ENCODE measurements at regions not wholly inside any gene's neighbourhood (a gene's known extent, or its start where the extent isn't known, plus 50 kb on each side); places are given as distances from the start of the nearest gene placed in this dataset.

GRCh38 chr20:24798930-24799705 lies 150.0 kb upstream of the CST7 start:
- H3K4me3 Mint-ChIP-seq, result no peak overlapping the region
- no peak overlapping the region for H3K27ac ChIP-seq (ENCODE audit: low read depth in 1 of 2, low read length in 2 of 2)

DNA sequence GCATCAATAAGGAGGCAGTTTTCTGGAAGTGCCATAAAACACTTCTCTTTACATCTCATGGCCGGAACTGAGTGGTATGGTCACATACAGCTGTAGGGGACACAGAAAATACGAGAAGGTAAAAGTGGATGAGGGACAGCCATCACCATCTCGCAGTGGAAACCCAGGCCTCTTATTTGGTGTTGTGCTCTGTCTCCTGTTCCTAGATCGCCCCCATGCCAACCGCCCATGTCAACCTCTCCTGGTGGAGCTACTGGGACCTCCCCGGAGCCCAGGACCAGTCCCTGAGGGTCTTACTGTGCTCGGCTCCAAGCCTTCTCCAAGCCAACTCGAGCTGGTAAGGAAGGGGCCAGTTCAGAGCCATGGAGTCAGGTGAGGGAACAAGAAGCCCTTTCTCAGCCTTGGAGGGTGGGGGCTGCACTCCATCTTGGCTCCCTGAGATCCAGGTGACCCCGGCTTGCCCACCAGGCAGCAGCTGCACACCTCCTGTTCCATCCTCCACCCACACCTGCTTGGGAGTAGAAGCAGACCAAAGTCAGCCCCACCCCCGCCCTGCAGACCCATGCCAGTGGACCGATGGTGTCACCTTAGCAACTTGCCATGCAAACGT lies 149.0 kb upstream of the CST7 start:
- no peaks in the 10 kb centered on the region for H3K79me2 ChIP-seq (ENCODE audit: insufficient read depth, low read length)
- no peak overlapping the region for H3K27ac ChIP-seq (ENCODE audit: low read depth in 1 of 2, low read length in 2 of 2)
- H3K27ac Mint-ChIP-seq, result no peak overlapping the region
- H3K4me3 ChIP-seq (replicated peaks in 1 of 3; ENCODE audit: low read depth in 2 of 3, low read length in 3 of 3), result no peak overlapping the region
- no peaks in the 10 kb centered on the region for H4K20me1 ChIP-seq (ENCODE audit: insufficient read depth, low read length)
- no peaks in the 10 kb centered on the region for H3K36me3 Mint-ChIP-seq
- no peak overlapping the region for H3K9ac ChIP-seq (ENCODE audit: insufficient read depth, low read length, poor library complexity, severe bottlenecking)
- no peak overlapping the region for H3K4me2 ChIP-seq (replicated peaks; ENCODE audit: extremely low read depth, low read length, poor library complexity, severe bottlenecking)
- 91% methylated on average over 9 of the region's 12 CpGs for WGBS (ENCODE audit: insufficient coverage)
- TF ChIP-seq CTCF (IDR thresholded peaks at IDR 0.05), result no peak
- no peaks in the 10 kb centered on the region for H3K4me1 ChIP-seq (ENCODE audit: control insufficient read depth in 1 of 2, insufficient read depth in 2 of 2, low read length in 2 of 2)
- peaks cover 0 to 1% (median 0%) of the 10 kb centered on the region in 7 donors for H3K9me3 Mint-ChIP-seq
- intact Hi-C loops (cut with micrococcal nuclease), result no loop called here
- H3K27me3 ChIP-seq (ENCODE audit: control insufficient read depth in 2 of 2, insufficient read depth in 2 of 2, low read length in 2 of 2), result no peaks in the 10 kb centered on the region
- no peak overlapping the region for H2AFZ ChIP-seq (ENCODE audit: insufficient read depth, low read depth, low read length, poor library complexity, severe bottlenecking)
- no peaks in the 10 kb centered on the region for H3K36me3 ChIP-seq (replicated peaks in 1 of 2; ENCODE audit: control insufficient read depth in 1 of 2, insufficient read depth in 2 of 2, low read length in 2 of 2)
- H3K9me3 ChIP-seq (replicated peaks in 1 of 2; ENCODE audit: control insufficient read depth in 1 of 2, insufficient read depth in 1 of 2, low read length in 2 of 2), result no peaks in the 10 kb centered on the region
- no peak for DNase-seq
- no peak overlapping the region for H3K4me3 Mint-ChIP-seq
- peaks cover 1 to 8% (median 2%) of the 10 kb centered on the region in 3 donors for H3K27me3 Mint-ChIP-seq (ENCODE audit: low read depth in 3 of 3)
- H3K4me1 Mint-ChIP-seq, result peaks cover 7% of the 10 kb centered on the region

More at GRCh38 chr20:24798930-24799705, 150.0 kb upstream of the CST7 start:
- Histone ChIP-seq H3K9me3 (replicated peaks in 1 of 2; ENCODE audit: control insufficient read depth in 1 of 2, insufficient read depth in 1 of 2, low read length in 2 of 2) (no peaks in the 10 kb centered on the region), H4K20me1 (ENCODE audit: insufficient read depth, low read length) (no peaks in the 10 kb centered on the region), H3K4me3 (replicated peaks in 1 of 3; ENCODE audit: low read depth in 2 of 3, low read length in 3 of 3) (no peak overlapping the region), H3K4me1 (ENCODE audit: control insufficient read depth in 1 of 2, insufficient read depth in 2 of 2, low read length in 2 of 2) (no peaks in the 10 kb centered on the region), H3K9ac (ENCODE audit: insufficient read depth, low read length, poor library complexity, severe bottlenecking) (no peak overlapping the region), H3K36me3 (replicated peaks in 1 of 2; ENCODE audit: control insufficient read depth in 1 of 2, insufficient read depth in 2 of 2, low read length in 2 of 2) (no peaks in the 10 kb centered on the region), H2AFZ (ENCODE audit: insufficient read depth, low read depth, low read length, poor library complexity, severe bottlenecking) (no peak overlapping the region), H3K79me2 (ENCODE audit: insufficient read depth, low read length) (no peaks in the 10 kb centered on the region), H3K4me2 (replicated peaks; ENCODE audit: extremely low read depth, low read length, poor library complexity, severe bottlenecking) (no peak overlapping the region), H3K27me3 (ENCODE audit: control insufficient read depth in 2 of 2, insufficient read depth in 2 of 2, low read length in 2 of 2) (no peaks in the 10 kb centered on the region)
- Mint-ChIP-seq H3K27me3 (ENCODE audit: low read depth in 3 of 3) (peaks cover 1 to 8% (median 2%) of the 10 kb centered on the region in 3 donors), H3K36me3 (no peaks in the 10 kb centered on the region), H3K9me3 (peaks cover 0 to 1% (median 0%) of the 10 kb centered on the region in 7 donors), H3K4me1 (peaks cover 7% of the 10 kb centered on the region), H3K27ac (no peak overlapping the region)
- intact Hi-C loops (cut with micrococcal nuclease), result no loop called here
- no peak for TF ChIP-seq CTCF (IDR thresholded peaks at IDR 0.05)
- no peak for DNase-seq
- WGBS (ENCODE audit: insufficient coverage), result 97% methylated on average over 8 of the region's 13 CpGs

All from CD14-positive monocyte (primary cell).